Osteoblast (primary cell): ENCODE measurements at regions not wholly inside any gene's neighbourhood (a gene's known extent, or its start where the extent isn't known, plus 50 kb on each side); places are given as distances from the start of the nearest gene placed in this dataset.

Source experiments
- DNase-seq: peaks from one replicate; pipeline ENCODE4 v3.0.0; 2011; ENCODE audit warnings: low spot score, mixed read lengths; ENCODE audit not compliant: insufficient read length; ENCODE audit errors: missing footprints
- H2AFZ ChIP-seq: 2 replicates; pipeline ENCODE4 v1.6.0; 2011; ENCODE audit warnings: mild to moderate bottlenecking, low read length
- H3K27ac ChIP-seq: 2 replicates; pipeline ENCODE4 v1.5.1; 2011; ENCODE audit warnings: mild to moderate bottlenecking, low read depth, low read length, moderate library complexity
- H3K27me3 ChIP-seq: 2 replicates; pipeline ENCODE4 v1.6.0; 2012; ENCODE audit warnings: mild to moderate bottlenecking, control low read depth, inconsistent platforms, low read length, moderate library complexity; ENCODE audit not compliant: insufficient read depth
- H3K36me3 ChIP-seq: 2 replicates; pipeline ENCODE4 v1.5.1; 2011; ENCODE audit warnings: mild to moderate bottlenecking, low read length, control low read depth, moderate library complexity; ENCODE audit not compliant: insufficient read depth
- H3K4me1 ChIP-seq: 2 replicates; pipeline ENCODE4 v1.5.1; 2011; ENCODE audit warnings: mild to moderate bottlenecking, low read length, control low read depth, moderate library complexity; ENCODE audit not compliant: insufficient read depth
- H3K4me2 ChIP-seq: 2 replicates; pipeline ENCODE4 v1.6.0; 2011; ENCODE audit warnings: mild to moderate bottlenecking, low read length; ENCODE audit not compliant: insufficient read depth
- H3K4me3 ChIP-seq: fragments of 200-600 bp; sonication (generic); 3 replicates; pipeline ENCODE4 v1.5.1; 2012; ENCODE audit warnings: mild to moderate bottlenecking, low read length, inconsistent platforms; ENCODE audit not compliant: insufficient read depth
- H3K79me2 ChIP-seq: 2 replicates; pipeline ENCODE4 v1.6.0; 2012; ENCODE audit warnings: mild to moderate bottlenecking, low read length, control low read depth, inconsistent platforms; ENCODE audit not compliant: insufficient read depth
- H3K9me3 ChIP-seq: 2 replicates; pipeline ENCODE4 v1.5.1; 2011; ENCODE audit warnings: low read depth, low read length, control low read depth
- H4K20me1 ChIP-seq: 2 replicates; pipeline ENCODE4 v1.6.0; 2012; ENCODE audit warnings: mild to moderate bottlenecking, low read length, control low read depth; ENCODE audit not compliant: insufficient read depth
- CTCF ChIP-seq: IDR thresholded peaks from 2 replicates; pipeline ENCODE4 v1.5.1; 2011; ENCODE audit warnings: mild to moderate bottlenecking, low read depth, low read length, moderate library complexity; ENCODE audit errors: extremely low read depth

GRCh38 chr5:58074222-58074621 lies 385.7 kb downstream of the PLK2 start:
- H3K27ac ChIP-seq, result no peak overlapping the region
- no peaks in the 10 kb centered on the region for H3K27me3 ChIP-seq
- H3K4me3 ChIP-seq, result no peak overlapping the region
- H3K9me3 ChIP-seq, result no peaks in the 10 kb centered on the region
- H3K4me2 ChIP-seq, result no peak overlapping the region
- TF ChIP-seq CTCF, result no peak
- no peak for DNase-seq
- no peaks in the 10 kb centered on the region for H3K4me1 ChIP-seq
- H3K36me3 ChIP-seq, result no peaks in the 10 kb centered on the region
- H2AFZ ChIP-seq, result peak overlapping the region; percentile 15
- no peaks in the 10 kb centered on the region for H3K79me2 ChIP-seq
- no peaks in the 10 kb centered on the region for H4K20me1 ChIP-seq

- H3K27ac ChIP-seq, result no peak overlapping the region
- H3K9me3 ChIP-seq, result no peaks in the 10 kb centered on the region
- peak overlapping the region; percentile 68 for H3K4me2 ChIP-seq
- no peak for TF ChIP-seq CTCF
- no peaks in the 10 kb centered on the region for H4K20me1 ChIP-seq
- H3K4me3 ChIP-seq, result no peak overlapping the region
- no peaks in the 10 kb centered on the region for H3K27me3 ChIP-seq
- H3K36me3 ChIP-seq, result no peaks in the 10 kb centered on the region
- H3K4me1 ChIP-seq, result no peaks in the 10 kb centered on the region
- H2AFZ ChIP-seq, result peak overlapping the region; percentile 17
- no peak for DNase-seq
- H3K79me2 ChIP-seq, result no peaks in the 10 kb centered on the region
Observed at GRCh38 chr5:58073243-58073642, 386.6 kb downstream of the PLK2 start.

GRCh38 chr5:58072300-58072965 lies 387.5 kb downstream of the PLK2 start:
- no peaks in the 10 kb centered on the region for H4K20me1 ChIP-seq
- TF ChIP-seq CTCF, result no peak
- no peak for DNase-seq
- H3K4me1 ChIP-seq, result no peaks in the 10 kb centered on the region
- no peaks in the 10 kb centered on the region for H3K27me3 ChIP-seq
- peak overlapping the region; percentile 46 for H3K4me3 ChIP-seq
- no peaks in the 10 kb centered on the region for H3K9me3 ChIP-seq
- no peaks in the 10 kb centered on the region for H3K79me2 ChIP-seq
- no peak overlapping the region for H3K27ac ChIP-seq
- H2AFZ ChIP-seq, result peak overlapping the region; percentile 79
- no peaks in the 10 kb centered on the region for H3K36me3 ChIP-seq
- H3K4me2 ChIP-seq, result peak overlapping the region; percentile 68

GRCh38 chr5:58071566-58071965 lies 388.3 kb downstream of the PLK2 start:
- Histone ChIP-seq H3K36me3 (no peaks in the 10 kb centered on the region), H4K20me1 (no peaks in the 10 kb centered on the region), H3K79me2 (no peaks in the 10 kb centered on the region), H2AFZ (peak overlapping the region; percentile 60), H3K9me3 (no peaks in the 10 kb centered on the region), H3K4me2 (no peak overlapping the region), H3K4me1 (no peaks in the 10 kb centered on the region), H3K4me3 (no peak overlapping the region), H3K27ac (no peak overlapping the region), H3K27me3 (no peaks in the 10 kb centered on the region)
- no peak for TF ChIP-seq CTCF
- DNase-seq, result no peak
